Mesendoderm (in vitro differentiated cells): ENCODE measurements at regions not wholly inside any gene's neighbourhood (a gene's known extent, or its start where the extent isn't known, plus 50 kb on each side); places are given as distances from the start of the nearest gene placed in this dataset.

ENCODE experiments used
- DNase-seq: peaks from one replicate; pipeline ENCODE4 v3.0.0; 2013
- H2AK5ac ChIP-seq: 2 replicates; pipeline ENCODE4 v1.6.1; 2013; ENCODE audit warnings: low read length, inconsistent platforms
- H2BK120ac ChIP-seq: 2 replicates; pipeline ENCODE4 v1.6.1; 2013; ENCODE audit warnings: low read depth, mild to moderate bottlenecking, low read length, moderate library complexity, mixed read lengths
- H2BK15ac ChIP-seq: replicated peaks from 2 replicates; pipeline ENCODE4 v1.6.1; 2013; ENCODE audit warnings: low read depth, mild to moderate bottlenecking, moderate library complexity
- H2BK5ac ChIP-seq: 2 replicates; pipeline ENCODE4 v1.6.1; 2013; ENCODE audit warnings: low read length, inconsistent platforms
- H3K18ac ChIP-seq: 2 replicates; pipeline ENCODE4 v1.6.1; 2013; ENCODE audit warnings: mild to moderate bottlenecking, low read length, mixed read lengths
- H3K23ac ChIP-seq: one replicate; pipeline ENCODE4 v1.6.1; 2013; ENCODE audit warnings: low read length
- H3K27ac ChIP-seq: 2 replicates; pipeline ENCODE4 v1.5.1; 2013; ENCODE audit warnings: low read depth, mild to moderate bottlenecking, inconsistent platforms, low read length, moderate library complexity
- H3K27me3 ChIP-seq: 2 replicates; pipeline ENCODE4 v1.6.1; 2013; ENCODE audit warnings: low read length, control low read depth, mild to moderate bottlenecking, inconsistent platforms; ENCODE audit not compliant: insufficient read depth, poor library complexity
- H3K36me3 ChIP-seq: 2 replicates; pipeline ENCODE4 v1.6.1; 2013; ENCODE audit warnings: low read length, inconsistent platforms; ENCODE audit not compliant: control insufficient read depth, insufficient read depth
- H3K4ac ChIP-seq: one replicate; pipeline ENCODE4 v1.6.1; 2013; ENCODE audit warnings: low read depth, mild to moderate bottlenecking, low read length, moderate library complexity
- H3K4me1 ChIP-seq: 2 replicates; pipeline ENCODE4 v1.6.1; 2013; ENCODE audit warnings: low read depth, low read length, inconsistent platforms; ENCODE audit not compliant: control insufficient read depth
- H3K4me2 ChIP-seq: 2 replicates; pipeline ENCODE4 v1.6.1; 2013; ENCODE audit warnings: low read length
- H3K4me3 ChIP-seq: 2 replicates; pipeline ENCODE4 v1.5.1; 2013; ENCODE audit warnings: mild to moderate bottlenecking, low read length
- H3K56ac ChIP-seq: one replicate; pipeline ENCODE4 v1.6.1; 2013; ENCODE audit warnings: low read length
- H3K79me1 ChIP-seq: 2 replicates; pipeline ENCODE4 v1.6.1; 2013; ENCODE audit warnings: low read length, inconsistent platforms
- H3K79me2 ChIP-seq: 2 replicates; pipeline ENCODE4 v1.6.1; 2013; ENCODE audit warnings: mild to moderate bottlenecking, low read length; ENCODE audit not compliant: control insufficient read depth, insufficient read depth
- H3K9ac ChIP-seq: 2 replicates; pipeline ENCODE4 v1.6.1; 2013; ENCODE audit warnings: low read length, inconsistent platforms
- H4K5ac ChIP-seq: one replicate; pipeline ENCODE4 v1.6.1; 2013; ENCODE audit warnings: low read length
- H4K8ac ChIP-seq: one replicate; pipeline ENCODE4 v1.6.1; 2013; ENCODE audit warnings: low read depth, mild to moderate bottlenecking, control low read depth, low read length, moderate library complexity
- WGBS: extraction: QIAGEN DNeasy Blood & Tissue Kit; methylation state at CpG from one replicate; pipeline ENCODE4 v1.1.7; 2013; ENCODE audit warnings: low lambda C conversion rate, missing lambda C conversion rate; ENCODE audit not compliant: insufficient coverage; ENCODE audit errors: extremely low coverage; 5-methylcytosine and 5-hydroxymethylcytosine counted together

DNA sequence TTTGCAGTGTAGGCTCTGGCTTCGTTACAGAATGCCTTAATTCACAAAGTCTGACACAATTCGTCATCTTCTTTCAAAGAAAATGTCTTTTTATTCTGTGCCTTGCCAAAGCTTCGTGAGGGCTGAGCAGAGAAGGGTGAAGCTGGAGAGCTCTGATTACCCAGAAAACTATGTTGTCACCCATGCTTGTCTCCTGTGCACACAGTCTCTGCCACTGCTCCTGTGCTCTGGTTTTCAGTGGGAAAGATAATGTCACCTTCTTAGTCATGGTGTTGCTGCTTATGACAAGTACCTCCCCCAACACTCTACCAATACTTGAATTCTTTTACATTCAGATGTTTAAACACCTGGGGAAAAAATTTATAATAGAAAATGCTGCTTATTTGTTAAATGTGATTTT is 509.2 kb upstream of the GRM7 start:
- no peak overlapping the region for H4K5ac ChIP-seq
- H3K79me2 ChIP-seq, result no peaks in the 10 kb centered on the region
- no CpG with 5 or more reads among the region's 3 CpGs for WGBS
- H2AK5ac ChIP-seq, result no peak overlapping the region
- no peak overlapping the region for H3K4me3 ChIP-seq
- no peak overlapping the region for H2BK120ac ChIP-seq
- no peaks in the 10 kb centered on the region for H3K4me1 ChIP-seq
- H2BK5ac ChIP-seq, result no peak overlapping the region
- H3K79me1 ChIP-seq, result no peaks in the 10 kb centered on the region
- H3K4ac ChIP-seq, result no peak overlapping the region
- H3K23ac ChIP-seq, result no peak overlapping the region
- no peaks in the 10 kb centered on the region for H3K27me3 ChIP-seq
- no peak overlapping the region for H3K56ac ChIP-seq
- DNase-seq, result no peak
- no peak overlapping the region for H4K8ac ChIP-seq
- H3K9ac ChIP-seq, result no peak overlapping the region
- no peaks in the 10 kb centered on the region for H3K36me3 ChIP-seq
- H3K4me2 ChIP-seq, result no peak overlapping the region
- no peak overlapping the region for H3K27ac ChIP-seq
- H2BK15ac ChIP-seq, result no peak overlapping the region
- H3K18ac ChIP-seq, result no peak overlapping the region

GRCh38 chr3:6354653-6355052 is 506.3 kb upstream of the GRM7 start:
- Histone ChIP-seq H3K56ac (no peak overlapping the region), H3K18ac (no peak overlapping the region), H2BK120ac (no peak overlapping the region), H4K5ac (no peak overlapping the region), H3K4me2 (no peak overlapping the region), H2BK5ac (no peak overlapping the region), H3K23ac (no peak overlapping the region), H3K9ac (no peak overlapping the region), H3K4ac (no peak overlapping the region), H4K8ac (no peak overlapping the region), H3K4me1 (no peaks in the 10 kb centered on the region), H3K27me3 (no peaks in the 10 kb centered on the region), H3K79me2 (no peaks in the 10 kb centered on the region), H3K27ac (no peak overlapping the region), H3K79me1 (no peaks in the 10 kb centered on the region), H3K36me3 (no peaks in the 10 kb centered on the region), H3K4me3 (no peak overlapping the region), H2BK15ac (no peak overlapping the region), H2AK5ac (no peak overlapping the region)
- WGBS, result no CpG with 5 or more reads among the region's 1 CpG
- DNase-seq, result no peak

- H2BK5ac ChIP-seq, result no peak overlapping the region
- no peaks in the 10 kb centered on the region for H3K36me3 ChIP-seq
- H3K23ac ChIP-seq, result no peak overlapping the region
- no peak overlapping the region for H3K9ac ChIP-seq
- no peak overlapping the region for H3K27ac ChIP-seq
- H3K18ac ChIP-seq, result no peak overlapping the region
- H2BK15ac ChIP-seq, result no peak overlapping the region
- H3K56ac ChIP-seq, result no peak overlapping the region
- H4K8ac ChIP-seq, result no peak overlapping the region
- H3K79me2 ChIP-seq, result no peaks in the 10 kb centered on the region
- H3K4me3 ChIP-seq, result no peak overlapping the region
- H3K4me1 ChIP-seq, result no peaks in the 10 kb centered on the region
- H2AK5ac ChIP-seq, result no peak overlapping the region
- no peak for DNase-seq
- H3K79me1 ChIP-seq, result no peaks in the 10 kb centered on the region
- no peak overlapping the region for H3K4me2 ChIP-seq
- WGBS, result no CpG with 5 or more reads among the region's 4 CpGs
- H3K4ac ChIP-seq, result no peak overlapping the region
- H2BK120ac ChIP-seq, result no peak overlapping the region
- H4K5ac ChIP-seq, result no peak overlapping the region
- H3K27me3 ChIP-seq, result no peaks in the 10 kb centered on the region
Measured at GRCh38 chr3:6362406-6362805, 498.5 kb upstream of the GRM7 start.

DNA sequence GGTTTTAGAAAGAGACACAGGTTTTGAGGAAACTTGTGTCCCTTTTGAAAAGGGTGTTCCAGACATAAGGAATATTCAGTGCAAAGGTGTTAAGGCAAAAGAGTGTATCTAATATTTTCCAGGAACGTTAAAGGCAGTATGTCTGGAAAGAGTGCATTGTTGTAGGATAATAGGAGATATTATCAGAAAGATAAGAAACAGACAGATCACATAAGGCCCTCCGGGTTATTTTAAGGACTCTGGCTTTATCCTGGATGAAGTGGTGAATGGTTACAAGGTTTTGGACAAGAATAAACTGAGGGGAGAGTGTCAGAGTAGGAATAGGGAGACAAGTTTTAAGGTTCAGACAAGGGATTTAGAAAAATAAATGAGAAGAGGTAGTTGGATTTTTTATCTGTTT is 493.7 kb upstream of the GRM7 start:
- H3K4ac ChIP-seq, result no peak overlapping the region
- H3K56ac ChIP-seq, result no peak overlapping the region
- WGBS, result no CpG with 5 or more reads among the region's 2 CpGs

GRCh38 chr3:6392123-6392522 is 468.8 kb upstream of the GRM7 start:
- Histone ChIP-seq H2BK15ac (no peak overlapping the region), H4K8ac (no peak overlapping the region), H2AK5ac (no peak overlapping the region), H3K4me2 (no peak overlapping the region), H2BK120ac (no peak overlapping the region), H3K4me1 (no peaks in the 10 kb centered on the region), H3K4me3 (no peak overlapping the region), H3K18ac (no peak overlapping the region), H3K36me3 (no peaks in the 10 kb centered on the region), H4K5ac (no peak overlapping the region), H2BK5ac (no peak overlapping the region), H3K27ac (no peak overlapping the region), H3K9ac (no peak overlapping the region), H3K27me3 (no peaks in the 10 kb centered on the region), H3K79me1 (no peaks in the 10 kb centered on the region), H3K79me2 (no peaks in the 10 kb centered on the region), H3K56ac (no peak overlapping the region), H3K23ac (no peak overlapping the region), H3K4ac (no peak overlapping the region)
- WGBS, result no CpG with 5 or more reads among the region's 2 CpGs
- DNase-seq, result no peak

More for the DNA sequence above, 493.7 kb upstream of the GRM7 start:
- no peak overlapping the region for H3K27ac ChIP-seq
- H3K4me1 ChIP-seq, result no peaks in the 10 kb centered on the region
- H3K79me1 ChIP-seq, result no peaks in the 10 kb centered on the region
- no peak overlapping the region for H3K23ac ChIP-seq
- no peak overlapping the region for H3K9ac ChIP-seq
- H3K18ac ChIP-seq, result no peak overlapping the region
- no peaks in the 10 kb centered on the region for H3K27me3 ChIP-seq
- no peak for DNase-seq
- no peak overlapping the region for H3K4me3 ChIP-seq
- H4K8ac ChIP-seq, result no peak overlapping the region
- no peaks in the 10 kb centered on the region for H3K79me2 ChIP-seq
- H2BK120ac ChIP-seq, result no peak overlapping the region
- H3K36me3 ChIP-seq, result no peaks in the 10 kb centered on the region
- no peak overlapping the region for H2BK15ac ChIP-seq
- no peak overlapping the region for H4K5ac ChIP-seq
- no peak overlapping the region for H3K4me2 ChIP-seq
- no peak overlapping the region for H2AK5ac ChIP-seq
- H2BK5ac ChIP-seq, result no peak overlapping the region

- no peak overlapping the region for H3K4ac ChIP-seq
- H3K18ac ChIP-seq, result no peak overlapping the region
- DNase-seq, result no peak
- H2BK5ac ChIP-seq, result no peak overlapping the region
- H3K4me2 ChIP-seq, result no peak overlapping the region
- H3K23ac ChIP-seq, result no peak overlapping the region
- no peak overlapping the region for H3K9ac ChIP-seq
- H4K8ac ChIP-seq, result no peak overlapping the region
- no CpG with 5 or more reads among the region's 2 CpGs for WGBS
- no peaks in the 10 kb centered on the region for H3K36me3 ChIP-seq
- H2BK15ac ChIP-seq, result no peak overlapping the region
- H3K4me3 ChIP-seq, result no peak overlapping the region
- H3K79me2 ChIP-seq, result no peaks in the 10 kb centered on the region
- no peaks in the 10 kb centered on the region for H3K27me3 ChIP-seq
- H3K56ac ChIP-seq, result no peak overlapping the region
- no peaks in the 10 kb centered on the region for H3K79me1 ChIP-seq
- H2BK120ac ChIP-seq, result no peak overlapping the region
- no peak overlapping the region for H3K27ac ChIP-seq
- no peak overlapping the region for H4K5ac ChIP-seq
- no peaks in the 10 kb centered on the region for H3K4me1 ChIP-seq
- no peak overlapping the region for H2AK5ac ChIP-seq
Measured at GRCh38 chr3:6394944-6395343, 466.0 kb upstream of the GRM7 start.
